ENCODE measurements at regions not wholly inside any gene's neighbourhood (a gene's known extent, or its start where the extent isn't known, plus 50 kb on each side); places are given as distances from the start of the nearest gene placed in this dataset.

DNA sequence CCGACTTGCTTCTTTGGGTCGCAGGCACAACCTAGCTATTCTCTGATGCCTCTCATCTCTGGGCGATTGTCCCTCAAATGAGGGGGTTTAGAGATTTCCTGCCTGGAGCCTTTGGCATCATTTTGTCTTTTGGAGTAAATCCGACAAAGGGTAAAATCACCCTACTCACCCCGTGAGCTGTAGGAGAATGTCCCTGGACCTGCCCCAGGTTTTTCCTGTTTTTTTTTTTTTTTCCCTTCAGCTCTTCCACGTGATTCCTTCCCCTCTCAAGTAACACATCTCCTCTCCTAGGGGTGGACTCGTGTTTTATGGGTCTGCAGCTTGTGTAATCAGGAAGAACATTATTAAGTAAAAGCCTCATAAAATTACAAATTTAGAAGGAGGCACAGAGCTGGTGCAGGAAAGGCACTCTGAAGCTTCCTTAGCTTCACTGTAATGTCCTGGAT, 128.4 kb upstream of the ZNF746 start:
- no peak for DNase-seq (ENCODE audit: low spot score)
- 62% methylated on average over 7 of the region's 7 CpGs for WGBS
- peaks cover 0 to 1% (median under 1%) of the 10 kb centered on the region in 4 donors for H3K36me3 ChIP-seq (ENCODE audit: control insufficient read depth in 4 of 4, insufficient read depth in 3 of 4, low read depth in 1 of 4, low read length in 3 of 4)

DNA sequence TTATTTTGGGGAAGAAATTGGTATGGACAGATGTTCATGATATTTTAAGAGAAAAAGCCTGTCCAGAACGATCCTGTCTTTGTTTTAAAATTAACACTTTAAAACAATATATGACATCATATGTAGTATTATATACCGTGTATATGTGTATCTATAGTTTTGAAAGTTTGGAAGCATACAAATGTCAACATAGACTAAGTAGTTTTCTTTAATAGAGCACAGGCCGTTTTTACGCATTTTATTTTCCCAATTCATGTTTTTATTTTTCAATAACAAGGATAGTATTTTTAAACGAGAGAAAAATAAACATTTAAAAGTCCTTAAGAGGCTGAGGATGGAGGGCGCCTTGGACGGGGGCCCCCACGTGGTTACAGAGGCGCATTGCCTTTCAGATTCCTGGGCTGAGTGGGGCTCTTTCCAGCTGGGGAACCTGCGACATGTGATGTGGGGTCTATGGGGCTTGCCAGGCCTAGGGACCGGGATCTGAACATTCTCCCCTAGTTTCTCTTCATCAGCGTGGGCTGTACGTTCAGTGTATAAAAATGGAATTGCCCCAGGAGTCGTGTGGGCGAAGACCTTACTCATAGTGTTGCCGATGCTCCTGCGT, 127.8 kb upstream of the ZNF746 start:
- H3K27ac ChIP-seq (ENCODE audit: low read depth in 1 of 2, low read length in 2 of 2): peak overlapping the region in 1 of 2 donors; percentile 77
- peak overlapping the region in 2 of 3 donors; percentile 57 to 95 for H3K4me3 ChIP-seq (ENCODE audit: low read depth in 1 of 3, low read length in 3 of 3)

More for the DNA sequence above, 128.4 kb upstream of the ZNF746 start:
- Histone ChIP-seq H3K27ac (ENCODE audit: low read depth in 1 of 2, low read length in 2 of 2) (no peak overlapping the region), H3K27me3 (ENCODE audit: control insufficient read depth in 4 of 4, insufficient read depth in 4 of 4, low read length in 3 of 4) (no peaks in the 10 kb centered on the region), H3K9ac (ENCODE audit: low read depth in 1 of 2, low read length in 2 of 2) (no peak overlapping the region), H3K4me1 (ENCODE audit: control insufficient read depth in 4 of 4, insufficient read depth in 4 of 4, low read length in 3 of 4) (peaks cover 0 to 25% (median 16%) of the 10 kb centered on the region in 4 donors), H3K4me3 (ENCODE audit: low read depth in 1 of 3, low read length in 3 of 3) (no peak overlapping the region), H3K9me3 (ENCODE audit: control insufficient read depth in 4 of 4, low read length in 3 of 4) (no peaks in the 10 kb centered on the region)
- TF ChIP-seq HNF4G (IDR thresholded peaks at IDR 0.05): no peak
- no peak for TF ChIP-seq NR2F2 (IDR thresholded peaks at IDR 0.05)
- no peak for TF ChIP-seq SP1 (IDR thresholded peaks at IDR 0.05)
- no peak for TF ChIP-seq GABPA (IDR thresholded peaks at IDR 0.05 in 1 of 2, conservative IDR thresholded peaks at IDR 0.05 in 1 of 2)
- TF ChIP-seq RXRA (IDR thresholded peaks at IDR 0.05): no peak
- TF ChIP-seq FOXA1 (IDR thresholded peaks at IDR 0.05): no peak
- TF ChIP-seq, protein P1, sequence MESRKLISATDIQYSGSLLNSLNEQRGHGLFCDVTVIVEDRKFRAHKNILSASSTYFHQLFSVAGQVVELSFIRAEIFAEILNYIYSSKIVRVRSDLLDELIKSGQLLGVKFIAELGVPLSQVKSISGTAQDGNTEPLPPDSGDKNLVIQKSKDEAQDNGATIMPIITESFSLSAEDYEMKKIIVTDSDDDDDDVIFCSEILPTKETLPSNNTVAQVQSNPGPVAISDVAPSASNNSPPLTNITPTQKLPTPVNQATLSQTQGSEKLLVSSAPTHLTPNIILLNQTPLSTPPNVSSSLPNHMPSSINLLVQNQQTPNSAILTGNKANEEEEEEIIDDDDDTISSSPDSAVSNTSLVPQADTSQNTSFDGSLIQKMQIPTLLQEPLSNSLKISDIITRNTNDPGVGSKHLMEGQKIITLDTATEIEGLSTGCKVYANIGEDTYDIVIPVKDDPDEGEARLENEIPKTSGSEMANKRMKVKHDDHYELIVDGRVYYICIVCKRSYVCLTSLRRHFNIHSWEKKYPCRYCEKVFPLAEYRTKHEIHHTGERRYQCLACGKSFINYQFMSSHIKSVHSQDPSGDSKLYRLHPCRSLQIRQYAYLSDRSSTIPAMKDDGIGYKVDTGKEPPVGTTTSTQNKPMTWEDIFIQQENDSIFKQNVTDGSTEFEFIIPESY (IDR thresholded peaks at IDR 0.05): no peak
- no peak for TF ChIP-seq EGR1 (IDR thresholded peaks at IDR 0.05; ENCODE audit: low read depth in 2 of 2)
- TF ChIP-seq TAF1 (conservative IDR thresholded peaks at IDR 0.05): no peak
- TF ChIP-seq, protein P2, sequence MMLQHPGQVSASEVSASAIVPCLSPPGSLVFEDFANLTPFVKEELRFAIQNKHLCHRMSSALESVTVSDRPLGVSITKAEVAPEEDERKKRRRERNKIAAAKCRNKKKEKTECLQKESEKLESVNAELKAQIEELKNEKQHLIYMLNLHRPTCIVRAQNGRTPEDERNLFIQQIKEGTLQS (IDR thresholded peaks at IDR 0.05): no peak
- TF ChIP-seq FOXA2 (IDR thresholded peaks at IDR 0.05): no peak
- no peak for TF ChIP-seq YY1 (IDR thresholded peaks at IDR 0.05)
- TF ChIP-seq, protein P3, sequence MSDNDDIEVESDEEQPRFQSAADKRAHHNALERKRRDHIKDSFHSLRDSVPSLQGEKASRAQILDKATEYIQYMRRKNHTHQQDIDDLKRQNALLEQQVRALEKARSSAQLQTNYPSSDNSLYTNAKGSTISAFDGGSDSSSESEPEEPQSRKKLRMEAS (IDR thresholded peaks at IDR 0.05): no peak

More for the DNA sequence above, 127.8 kb upstream of the ZNF746 start:
- no peaks in the 10 kb centered on the region for H3K9me3 ChIP-seq (ENCODE audit: control insufficient read depth in 4 of 4, low read length in 3 of 4)
- WGBS: 43% methylated on average over 17 of the region's 17 CpGs
- H3K4me1 ChIP-seq (ENCODE audit: control insufficient read depth in 4 of 4, insufficient read depth in 4 of 4, low read length in 3 of 4): peaks cover 0 to 25% (median 16%) of the 10 kb centered on the region in 4 donors
- TF ChIP-seq, protein P4, sequence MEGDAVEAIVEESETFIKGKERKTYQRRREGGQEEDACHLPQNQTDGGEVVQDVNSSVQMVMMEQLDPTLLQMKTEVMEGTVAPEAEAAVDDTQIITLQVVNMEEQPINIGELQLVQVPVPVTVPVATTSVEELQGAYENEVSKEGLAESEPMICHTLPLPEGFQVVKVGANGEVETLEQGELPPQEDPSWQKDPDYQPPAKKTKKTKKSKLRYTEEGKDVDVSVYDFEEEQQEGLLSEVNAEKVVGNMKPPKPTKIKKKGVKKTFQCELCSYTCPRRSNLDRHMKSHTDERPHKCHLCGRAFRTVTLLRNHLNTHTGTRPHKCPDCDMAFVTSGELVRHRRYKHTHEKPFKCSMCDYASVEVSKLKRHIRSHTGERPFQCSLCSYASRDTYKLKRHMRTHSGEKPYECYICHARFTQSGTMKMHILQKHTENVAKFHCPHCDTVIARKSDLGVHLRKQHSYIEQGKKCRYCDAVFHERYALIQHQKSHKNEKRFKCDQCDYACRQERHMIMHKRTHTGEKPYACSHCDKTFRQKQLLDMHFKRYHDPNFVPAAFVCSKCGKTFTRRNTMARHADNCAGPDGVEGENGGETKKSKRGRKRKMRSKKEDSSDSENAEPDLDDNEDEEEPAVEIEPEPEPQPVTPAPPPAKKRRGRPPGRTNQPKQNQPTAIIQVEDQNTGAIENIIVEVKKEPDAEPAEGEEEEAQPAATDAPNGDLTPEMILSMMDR (IDR thresholded peaks at IDR 0.05; ENCODE audit: low read depth, low read length, missing input control): peak; percentile 47
- no peak for TF ChIP-seq FOXA1 (IDR thresholded peaks at IDR 0.05)
- no peak for TF ChIP-seq HNF4A (conservative IDR thresholded peaks at IDR 0.05)
- TF ChIP-seq EGR1 (IDR thresholded peaks at IDR 0.05; ENCODE audit: low read depth in 2 of 2): no peak
- TF ChIP-seq, protein P1 (IDR thresholded peaks at IDR 0.05): no peak
- peak; percentile 43 to 61 for TF ChIP-seq RAD21 (IDR thresholded peaks at IDR 0.05)
- no peaks in the 10 kb centered on the region for H3K27me3 ChIP-seq (ENCODE audit: control insufficient read depth in 4 of 4, insufficient read depth in 4 of 4, low read length in 3 of 4)
- H3K9ac ChIP-seq (ENCODE audit: low read depth in 1 of 2, low read length in 2 of 2): peak overlapping the region in 1 of 2 donors; percentile 50
- peak; percentile 58 for DNase-seq (ENCODE audit: low spot score)
- H3K36me3 ChIP-seq (ENCODE audit: control insufficient read depth in 4 of 4, insufficient read depth in 3 of 4, low read depth in 1 of 4, low read length in 3 of 4): peaks cover 0 to 6% (median 6%) of the 10 kb centered on the region in 4 donors
